Common myeloid progenitor, CD34-positive (primary cell): ENCODE measurements at regions not wholly inside any gene's neighbourhood (a gene's known extent, or its start where the extent isn't known, plus 50 kb on each side); places are given as distances from the start of the nearest gene placed in this dataset.

Source experiments
- CTCF ChIA-PET: fragments of 350-600 bp; sonication (Branson Sonifier 250); formaldehyde crosslinking; loops from one replicate; lab custom pipeline; 2021; ENCODE audit warnings: antibody characterized with exemption; lab: Charles Lee
- POLR2A ChIA-PET: fragments of 350-600 bp; sonication (Branson Sonifier 250); formaldehyde crosslinking; loops from one replicate; lab custom pipeline; 2021; ENCODE audit warnings: antibody characterized with exemption; lab: Charles Lee
- DNase-seq, 3 donors: peaks; one replicate each; pipeline versions ENCODE4 v3.0.0 to v3.0.0-alpha.2; 2013
- H3K27ac ChIP-seq, 2 experiments: 1 replicate in 1 of 2; 2 replicates in 1 of 2; pipeline ENCODE4 v1.7.0; 2013; ENCODE audit warnings: inconsistent platforms in 2 of 2, low read length in 2 of 2, mild to moderate bottlenecking in 2 of 2, low read depth in 1 of 2, moderate library complexity in 1 of 2; ENCODE audit not compliant: severe bottlenecking in 2 of 2, insufficient read depth in 1 of 2, poor library complexity in 1 of 2
- H3K27me3 ChIP-seq, 5 experiments: replicated peaks in 2 of 5; 1 replicate in 3 of 5; 2 replicates in 2 of 5; pipeline versions ENCODE4 v1.6.1 to v1.7.0; 2013; ENCODE audit warnings: low read length in 4 of 5, mild to moderate bottlenecking in 2 of 5, moderate library complexity in 2 of 5, inconsistent platforms in 1 of 5; ENCODE audit not compliant: insufficient read depth in 5 of 5, control insufficient read depth in 4 of 5
- H3K36me3 ChIP-seq, 4 experiments: 1 replicate in 2 of 4; 2 replicates in 2 of 4; pipeline versions ENCODE4 v1.6.1 to v1.7.0; 2013; ENCODE audit warnings: low read length in 3 of 4, control low read depth in 1 of 4, mild to moderate bottlenecking in 1 of 4; ENCODE audit not compliant: control insufficient read depth in 4 of 4, insufficient read depth in 4 of 4
- H3K4me1 ChIP-seq, 4 experiments: 1 replicate in 3 of 4; 2 replicates in 1 of 4; pipeline versions ENCODE4 v1.6.1 to v1.7.1; 2013; ENCODE audit warnings: low read length in 3 of 4, mild to moderate bottlenecking in 3 of 4, control low read depth in 1 of 4, inconsistent platforms in 1 of 4, moderate library complexity in 1 of 4; ENCODE audit not compliant: control insufficient read depth in 4 of 4, insufficient read depth in 4 of 4; ENCODE audit errors: control extremely low read depth in 1 of 4
- H3K4me3 ChIP-seq, 7 experiments: 1 replicate in 4 of 7; 2 replicates in 3 of 7; pipeline versions ENCODE4 v1.5.1 to v1.7.0; 2013; ENCODE audit warnings: mild to moderate bottlenecking in 7 of 7, low read length in 6 of 7, moderate library complexity in 6 of 7, inconsistent platforms in 2 of 7, low read depth in 2 of 7, control low read depth in 1 of 7; ENCODE audit not compliant: insufficient read depth in 4 of 7, control insufficient read depth in 1 of 7; ENCODE audit errors: extremely low read depth in 1 of 7
- H3K9me3 ChIP-seq, 5 experiments: 1 replicate in 4 of 5; 2 replicates in 1 of 5; pipeline versions ENCODE4 v1.6.1 to v1.7.1; 2013; ENCODE audit warnings: low read length in 4 of 5, mild to moderate bottlenecking in 2 of 5, inconsistent platforms in 1 of 5, low read depth in 1 of 5, moderate library complexity in 1 of 5; ENCODE audit not compliant: control insufficient read depth in 4 of 5, insufficient read depth in 2 of 5; ENCODE audit errors: control extremely low read depth in 1 of 5
- WGBS: methylation state at CpG from one replicate; pipeline ENCODE4 v1.1.5; 2013; ENCODE audit not compliant: insufficient coverage; 5-methylcytosine and 5-hydroxymethylcytosine counted together

DNA sequence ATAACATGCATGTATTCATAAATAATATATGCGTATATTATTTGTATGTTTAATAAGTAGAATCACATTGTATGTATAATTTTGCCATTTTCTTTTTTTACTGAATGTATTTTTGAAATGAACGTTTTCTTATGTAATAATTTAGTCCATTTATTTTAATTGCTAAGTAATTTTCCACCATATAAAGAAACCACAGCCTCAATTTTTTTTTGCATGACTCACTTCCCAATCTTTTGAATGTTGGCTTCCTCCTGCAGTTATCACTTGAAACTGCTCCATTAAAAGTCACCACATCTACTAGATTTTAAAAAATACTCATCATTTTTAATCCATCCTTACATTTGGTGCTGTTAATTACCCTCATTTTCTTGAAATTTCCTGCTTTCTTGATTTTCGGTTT is 363.3 kb upstream of the MEF2C start:
- H3K4me3 ChIP-seq: no peak overlapping the region
- ChIA-PET CTCF (no interaction called here), POLR2A (no interaction called here)
- peak in 2 of 3 donors; percentile 66 to 71 for DNase-seq
- H3K9me3 ChIP-seq: no peaks in the 10 kb centered on the region
- H3K27me3 ChIP-seq: no peaks in the 10 kb centered on the region
- peaks cover 0 to 6% (median 0%) of the 10 kb centered on the region in 4 experiments for H3K4me1 ChIP-seq
- WGBS: no CpG with 5 or more reads among the region's 3 CpGs
- H3K36me3 ChIP-seq: no peaks in the 10 kb centered on the region
- H3K27ac ChIP-seq: no peak overlapping the region

DNA sequence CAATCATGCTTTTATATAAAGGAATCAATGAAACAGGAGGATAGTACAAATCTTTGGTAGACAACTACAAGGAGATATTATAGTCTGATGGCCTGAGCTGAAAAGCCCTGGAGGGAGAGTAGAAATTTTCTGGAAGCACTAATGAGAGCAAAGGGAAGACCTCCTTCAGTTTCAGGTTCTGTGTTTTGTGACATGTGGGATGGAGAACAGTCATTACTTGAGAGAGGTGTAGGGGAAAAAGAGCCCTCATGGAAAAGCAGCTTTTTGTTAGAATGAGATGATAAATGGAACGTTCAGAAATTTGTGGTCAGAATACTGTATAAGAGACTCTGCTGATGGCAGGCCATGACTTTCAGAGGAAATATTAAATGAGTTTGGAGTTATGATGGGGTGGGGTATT is 360.6 kb upstream of the MEF2C start:
- no peak for DNase-seq
- POLR2A ChIA-PET: no interaction called here
- 92% methylated on average over 1 of the region's 1 CpG for WGBS
- no peaks in the 10 kb centered on the region for H3K36me3 ChIP-seq
- H3K9me3 ChIP-seq: no peaks in the 10 kb centered on the region
- H3K4me1 ChIP-seq: peaks cover 0 to 6% (median 0%) of the 10 kb centered on the region in 4 experiments
- no peak overlapping the region for H3K4me3 ChIP-seq
- H3K27me3 ChIP-seq: no peaks in the 10 kb centered on the region
- CTCF ChIA-PET: interaction anchor here (1.7 kb wide), 1 partner anchor 11 kb away, joined by 3 read pairs; no protein-coding TSS in a partner anchor
- no peak overlapping the region for H3K27ac ChIP-seq

DNA sequence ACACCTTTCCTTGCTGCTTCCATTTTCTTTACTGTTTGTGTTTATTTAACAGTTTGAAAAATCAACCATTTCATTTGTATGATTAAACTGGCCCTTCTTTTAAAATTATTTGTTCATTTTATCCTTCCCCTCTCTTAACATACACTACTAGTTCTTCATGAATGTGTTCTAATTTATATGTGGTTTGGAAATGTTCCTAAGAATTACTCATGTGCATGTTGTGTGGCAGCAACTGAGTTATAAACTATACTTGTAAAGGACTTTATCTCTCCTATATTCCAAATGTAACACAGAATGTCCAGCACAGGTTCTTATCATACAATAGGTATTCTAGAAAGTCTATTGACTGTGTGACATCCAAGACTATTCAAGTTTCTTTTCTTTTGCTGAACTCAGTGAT is 358.2 kb upstream of the MEF2C start:
- Histone ChIP-seq H3K36me3 (no peaks in the 10 kb centered on the region), H3K27me3 (no peaks in the 10 kb centered on the region), H3K9me3 (no peaks in the 10 kb centered on the region), H3K4me3 (no peak overlapping the region), H3K4me1 (no peaks in the 10 kb centered on the region), H3K27ac (no peak overlapping the region)
- DNase-seq: no peak
- ChIA-PET POLR2A (no interaction called here), CTCF (no interaction called here)

DNA sequence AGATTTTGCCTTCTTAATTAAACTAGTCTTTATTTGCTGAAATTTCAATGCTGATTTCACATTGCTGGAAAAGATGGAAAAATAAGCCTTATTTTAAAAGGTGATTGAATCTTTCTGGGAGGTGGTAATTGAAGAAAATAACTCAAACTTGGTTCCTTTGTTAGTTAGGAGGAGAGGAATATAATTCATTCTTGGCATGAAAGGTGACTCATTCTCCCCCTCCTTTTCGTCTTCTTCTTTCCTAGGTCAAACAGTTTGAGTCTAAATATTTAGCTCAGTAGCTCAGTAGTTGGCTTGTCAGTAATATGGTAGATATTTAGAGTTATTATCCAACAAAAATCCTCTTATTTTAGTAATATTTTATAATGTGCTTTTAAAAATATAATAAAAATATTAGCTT is 353.9 kb upstream of the MEF2C start:
- H3K4me3 ChIP-seq: no peak overlapping the region
- ChIA-PET POLR2A (no interaction called here), CTCF (no interaction called here)
- H3K4me1 ChIP-seq: peaks cover 0 to 3% (median 0%) of the 10 kb centered on the region in 4 experiments
- H3K27me3 ChIP-seq: no peaks in the 10 kb centered on the region
- DNase-seq: peak in 1 of 3 donors; percentile 8
- H3K9me3 ChIP-seq: no peaks in the 10 kb centered on the region
- WGBS: no CpG with 5 or more reads among the region's 1 CpG
- no peak overlapping the region for H3K27ac ChIP-seq
- H3K36me3 ChIP-seq: no peaks in the 10 kb centered on the region

DNA sequence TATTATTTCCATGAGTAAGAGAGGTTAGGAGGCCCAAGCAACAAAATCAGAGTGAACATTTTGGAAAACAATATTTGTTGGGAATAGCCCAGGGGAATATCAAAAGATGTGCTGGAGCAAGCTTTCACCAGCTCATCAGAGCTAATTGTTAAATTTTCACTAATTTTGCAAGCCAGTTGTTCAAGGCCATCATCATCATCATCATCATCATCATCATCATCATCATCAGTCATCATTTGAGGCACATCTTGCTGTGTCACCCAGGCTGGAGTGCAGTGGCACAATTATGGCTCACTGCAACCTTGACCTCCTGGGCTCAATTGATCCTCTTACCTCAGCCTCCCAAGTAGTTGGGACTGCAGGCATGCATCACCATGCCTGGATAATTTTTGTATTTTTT is 350.5 kb upstream of the MEF2C start:
- POLR2A ChIA-PET: no interaction called here
- Histone ChIP-seq H3K27ac (no peak overlapping the region), H3K27me3 (no peaks in the 10 kb centered on the region), H3K36me3 (no peaks in the 10 kb centered on the region), H3K4me3 (no peak overlapping the region), H3K9me3 (peaks cover 0 to 4% (median 0%) of the 10 kb centered on the region in 5 experiments), H3K4me1 (peaks cover 0 to 3% (median 0%) of the 10 kb centered on the region in 4 experiments)
- DNase-seq: no peak
- CTCF ChIA-PET: no interaction called here

DNA sequence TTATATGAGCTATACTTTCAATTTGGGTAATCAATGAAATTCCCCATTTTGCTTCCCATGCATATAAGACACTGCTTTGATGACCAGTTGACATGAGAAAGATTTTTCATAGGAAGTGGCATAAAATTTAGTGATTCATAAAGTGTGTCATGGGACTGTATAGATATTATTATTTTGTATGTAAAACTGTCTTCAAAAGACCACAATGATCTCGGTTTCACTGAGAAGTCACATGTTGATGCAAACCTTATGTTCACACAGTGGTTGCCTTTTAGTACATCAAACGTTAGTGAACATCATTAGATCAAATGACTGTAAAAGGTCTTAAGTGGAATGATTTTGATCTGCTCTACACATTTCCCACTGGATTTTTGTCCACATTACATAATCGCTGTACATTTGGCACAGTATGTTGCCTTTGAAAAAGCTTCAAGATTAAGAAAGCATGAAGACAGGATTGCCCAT is 349.2 kb upstream of the MEF2C start:
- WGBS: no CpG with 5 or more reads among the region's 3 CpGs
- Histone ChIP-seq H3K27ac (no peak overlapping the region), H3K9me3 (peaks cover 0 to 4% (median 0%) of the 10 kb centered on the region in 5 experiments), H3K36me3 (no peaks in the 10 kb centered on the region), H3K4me1 (peaks cover 0 to 3% (median 0%) of the 10 kb centered on the region in 4 experiments), H3K4me3 (no peak overlapping the region), H3K27me3 (no peaks in the 10 kb centered on the region)
- no peak for DNase-seq
- CTCF ChIA-PET: interaction anchor here (1.4 kb wide), 1 partner anchor 27 kb away, joined by 4 read pairs; no protein-coding TSS in a partner anchor
- POLR2A ChIA-PET: no interaction called here

DNA sequence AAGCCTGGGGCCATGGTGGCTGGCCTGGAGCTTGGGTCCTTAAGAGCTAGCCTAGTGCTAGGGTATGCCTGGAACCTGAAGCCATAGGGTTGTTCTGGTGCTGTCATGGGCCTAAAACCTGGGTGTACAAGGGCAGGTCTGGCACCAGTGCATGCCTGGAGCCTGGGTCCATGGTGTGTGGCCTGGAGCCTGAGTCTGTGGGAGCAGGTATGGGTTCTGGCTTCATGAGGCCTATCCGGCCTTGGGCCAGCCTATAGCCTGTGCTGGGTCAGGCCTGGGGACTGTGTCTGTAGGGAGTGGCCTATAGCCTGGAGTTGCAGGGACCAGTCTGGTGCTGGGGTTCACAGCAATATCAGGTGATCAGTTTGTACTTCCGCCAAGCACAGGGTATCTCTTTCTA is 347.2 kb upstream of the MEF2C start:
- no peak for DNase-seq
- Histone ChIP-seq H3K27ac (no peak overlapping the region), H3K27me3 (no peaks in the 10 kb centered on the region), H3K36me3 (no peaks in the 10 kb centered on the region), H3K9me3 (peaks cover 0 to 4% (median under 1%) of the 10 kb centered on the region in 5 experiments), H3K4me1 (peaks cover 0 to 3% (median 0%) of the 10 kb centered on the region in 4 experiments), H3K4me3 (no peak overlapping the region)
- WGBS: 85% methylated on average over 1 of the region's 2 CpGs
- ChIA-PET POLR2A (interaction anchor here (0.7 kb wide), 1 partner anchor 228 kb away, joined by 3 read pairs; no protein-coding TSS in a partner anchor), CTCF (no interaction called here)
